MM.1S (cell line): ENCODE measurements at regions not wholly inside any gene's neighbourhood (a gene's known extent, or its start where the extent isn't known, plus 50 kb on each side); places are given as distances from the start of the nearest gene placed in this dataset.

Source experiments
- DNase-seq: peaks from one replicate; pipeline ENCODE4 v3.0.0-alpha.2; 2015
- H2AFZ ChIP-seq: fragments of 300-600 bp; sonication (generic); 2 replicates; pipeline ENCODE4 v1.6.0; 2016; ENCODE audit warnings: antibody characterized with exemption, low read length
- H3F3A ChIP-seq: fragments of 300-600 bp; sonication (generic); 2 replicates; pipeline ENCODE4 v1.6.1; 2016; ENCODE audit warnings: mild to moderate bottlenecking, antibody characterized with exemption, low read length, moderate library complexity, mixed read lengths; ENCODE audit not compliant: insufficient read depth
- H3K27ac ChIP-seq: fragments of 300-600 bp; sonication (generic); 2 replicates; pipeline ENCODE4 v1.5.1; 2016; ENCODE audit warnings: mild to moderate bottlenecking, low read length
- H3K27me3 ChIP-seq: fragments of 300-600 bp; sonication (generic); replicated peaks from 2 replicates; pipeline ENCODE4 v1.6.0; 2016; ENCODE audit warnings: low read length; ENCODE audit not compliant: insufficient read depth
- H3K36me3 ChIP-seq: fragments of 300-600 bp; sonication (generic); replicated peaks from 2 replicates; pipeline ENCODE4 v1.6.1; 2016; ENCODE audit warnings: mild to moderate bottlenecking, low read length, mixed read lengths; ENCODE audit not compliant: insufficient read depth
- H3K4me1 ChIP-seq: fragments of 300-600 bp; sonication (generic); 2 replicates; pipeline ENCODE4 v1.6.1; 2016; ENCODE audit warnings: low read length, mixed read lengths
- H3K4me2 ChIP-seq: fragments of 300-600 bp; sonication (generic); 2 replicates; pipeline ENCODE4 v1.6.0; 2016; ENCODE audit warnings: low read depth, low read length
- H3K4me3 ChIP-seq: fragments of 300-600 bp; sonication (generic); 2 replicates; pipeline ENCODE4 v1.5.1; 2016; ENCODE audit warnings: low read length, mixed read lengths
- H3K79me2 ChIP-seq: fragments of 300-600 bp; sonication (generic); 2 replicates; pipeline ENCODE4 v1.6.1; 2016; ENCODE audit warnings: mixed run types, low read length, mixed read lengths
- H3K9ac ChIP-seq: fragments of 300-600 bp; sonication (generic); 2 replicates; pipeline ENCODE4 v1.6.1; 2016; ENCODE audit warnings: low read length, mixed read lengths
- H3K9me2 ChIP-seq: fragments of 300-600 bp; sonication (generic); replicated peaks from 2 replicates; pipeline ENCODE4 v1.6.1; 2016; ENCODE audit warnings: mild to moderate bottlenecking, low read length, mixed read lengths; ENCODE audit not compliant: insufficient read depth
- H3K9me3 ChIP-seq: fragments of 300-600 bp; sonication (generic); replicated peaks from 2 replicates; pipeline ENCODE4 v1.6.1; 2016; ENCODE audit warnings: mild to moderate bottlenecking, low read length, mixed read lengths; ENCODE audit not compliant: insufficient read depth
- H4K20me1 ChIP-seq: fragments of 300-600 bp; sonication (generic); 2 replicates; pipeline ENCODE4 v1.6.1; 2016; ENCODE audit warnings: mild to moderate bottlenecking, low read length, moderate library complexity, mixed read lengths; ENCODE audit not compliant: insufficient read depth
- EZH2 ChIP-seq: fragments of 300-600 bp; sonication (generic); optimal IDR thresholded peaks from 2 replicates; pipeline ENCODE3; 2017; ENCODE audit warnings: low read depth, mild to moderate bottlenecking, antibody characterized with exemption, low read length, mixed read lengths
- EZH2phosphoT487 ChIP-seq: fragments of 300-600 bp; sonication (generic); IDR thresholded peaks from 2 replicates; pipeline ENCODE4 v1.6.1; 2018; ENCODE audit warnings: antibody characterized with exemption, low read length
- TF ChIP-seq, protein P1 (sequence below): fragments of 300-600 bp; sonication (generic); IDR thresholded peaks from 2 replicates; pipeline ENCODE4 v1.5.1; 2016; ENCODE audit warnings: antibody characterized with exemption, low read length, mixed read lengths

DNA sequence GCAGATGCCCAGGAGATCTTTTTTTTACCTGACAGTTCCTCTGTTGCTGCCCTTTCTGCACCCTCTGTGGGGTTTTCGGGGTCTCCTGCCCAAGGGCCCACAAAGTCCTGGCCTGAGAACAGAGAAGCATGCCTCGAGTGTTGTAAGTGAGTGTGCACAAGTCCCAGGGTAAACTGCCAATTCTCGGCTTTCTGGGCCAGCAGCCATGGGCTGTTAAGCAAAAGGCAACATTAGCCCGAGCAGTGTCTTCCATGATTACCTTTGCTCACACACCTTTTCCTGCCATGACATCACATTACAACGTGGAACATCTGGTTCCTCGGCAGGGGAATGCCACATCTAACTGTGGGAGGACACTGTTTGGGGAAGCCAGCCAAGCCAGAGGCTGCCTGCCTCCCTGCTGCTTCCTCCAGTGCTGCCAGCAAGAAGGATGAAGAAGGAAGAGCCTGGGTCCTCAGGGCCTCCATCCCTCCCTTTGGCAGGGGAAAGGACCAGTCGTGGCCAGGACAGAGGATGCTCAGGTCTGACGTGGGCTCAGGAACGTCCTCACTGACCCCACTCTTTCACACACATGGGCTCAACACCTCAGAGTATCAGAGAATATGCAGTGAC, 485.9 kb downstream of the OMA1 start:
- H3K36me3 ChIP-seq, result no peaks in the 10 kb centered on the region
- no peak overlapping the region for H3K4me3 ChIP-seq
- H3F3A ChIP-seq, result no peaks in the 10 kb centered on the region
- no peaks in the 10 kb centered on the region for H3K27me3 ChIP-seq
- DNase-seq, result no peak
- no peak overlapping the region for H3K9ac ChIP-seq
- H3K9me2 ChIP-seq, result no peaks in the 10 kb centered on the region
- no peak overlapping the region for H3K27ac ChIP-seq
- no peak overlapping the region for H3K4me2 ChIP-seq
- no peaks in the 10 kb centered on the region for H3K9me3 ChIP-seq
- H4K20me1 ChIP-seq, result no peaks in the 10 kb centered on the region
- no peaks in the 10 kb centered on the region for H3K79me2 ChIP-seq
- H2AFZ ChIP-seq, result no peak overlapping the region
- TF ChIP-seq, protein P1, sequence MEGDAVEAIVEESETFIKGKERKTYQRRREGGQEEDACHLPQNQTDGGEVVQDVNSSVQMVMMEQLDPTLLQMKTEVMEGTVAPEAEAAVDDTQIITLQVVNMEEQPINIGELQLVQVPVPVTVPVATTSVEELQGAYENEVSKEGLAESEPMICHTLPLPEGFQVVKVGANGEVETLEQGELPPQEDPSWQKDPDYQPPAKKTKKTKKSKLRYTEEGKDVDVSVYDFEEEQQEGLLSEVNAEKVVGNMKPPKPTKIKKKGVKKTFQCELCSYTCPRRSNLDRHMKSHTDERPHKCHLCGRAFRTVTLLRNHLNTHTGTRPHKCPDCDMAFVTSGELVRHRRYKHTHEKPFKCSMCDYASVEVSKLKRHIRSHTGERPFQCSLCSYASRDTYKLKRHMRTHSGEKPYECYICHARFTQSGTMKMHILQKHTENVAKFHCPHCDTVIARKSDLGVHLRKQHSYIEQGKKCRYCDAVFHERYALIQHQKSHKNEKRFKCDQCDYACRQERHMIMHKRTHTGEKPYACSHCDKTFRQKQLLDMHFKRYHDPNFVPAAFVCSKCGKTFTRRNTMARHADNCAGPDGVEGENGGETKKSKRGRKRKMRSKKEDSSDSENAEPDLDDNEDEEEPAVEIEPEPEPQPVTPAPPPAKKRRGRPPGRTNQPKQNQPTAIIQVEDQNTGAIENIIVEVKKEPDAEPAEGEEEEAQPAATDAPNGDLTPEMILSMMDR, result no peak
- TF ChIP-seq EZH2 (no peak), EZH2phosphoT487 (no peak)
- H3K4me1 ChIP-seq, result no peaks in the 10 kb centered on the region

DNA sequence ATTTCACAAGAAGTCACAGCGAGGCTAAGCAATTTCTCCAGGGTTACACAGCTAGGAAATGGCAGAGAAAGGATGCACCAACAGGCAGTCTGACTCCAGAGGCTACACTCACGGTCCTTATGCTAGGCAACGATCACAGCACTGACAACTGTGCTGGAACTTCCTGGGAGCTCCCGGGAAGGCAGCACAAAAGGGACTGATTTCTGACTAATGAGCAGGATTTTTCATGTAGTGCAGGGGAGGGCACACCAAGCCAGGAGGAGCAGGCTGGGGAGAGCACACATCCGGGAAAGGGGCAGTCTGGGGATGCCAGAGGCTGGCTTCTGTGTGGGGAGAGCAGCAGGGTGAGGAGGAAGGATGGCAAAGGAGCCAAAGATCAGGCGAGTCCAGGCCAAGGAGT, 486.7 kb downstream of the OMA1 start:
- no peaks in the 10 kb centered on the region for H3K9me2 ChIP-seq
- DNase-seq, result no peak
- TF ChIP-seq, protein P1, result no peak
- TF ChIP-seq EZH2, result no peak

DNA sequence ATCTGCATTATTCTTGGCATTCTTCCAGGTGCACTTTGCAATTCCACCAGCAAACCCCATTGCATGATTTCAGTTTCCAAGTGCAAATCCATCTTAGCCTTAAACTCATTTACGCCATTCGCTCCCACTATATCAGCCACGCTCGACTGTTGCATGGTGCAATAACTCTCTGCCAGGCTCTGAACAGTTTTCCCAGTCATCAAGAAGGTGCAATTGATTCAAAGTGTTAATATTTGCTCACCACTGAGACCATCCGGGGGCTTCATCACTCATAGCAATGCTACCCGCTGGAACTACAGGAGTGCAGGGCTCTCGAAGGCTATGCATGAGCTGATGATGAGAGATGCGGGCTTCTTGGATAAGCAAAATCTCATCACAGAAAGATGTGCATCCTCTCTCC, 488.2 kb downstream of the OMA1 start:
- H3K27ac ChIP-seq, result no peak overlapping the region
- H3K4me3 ChIP-seq, result no peak overlapping the region
- no peaks in the 10 kb centered on the region for H3K79me2 ChIP-seq
- H3K9me2 ChIP-seq, result no peaks in the 10 kb centered on the region
- no peak for DNase-seq
- no peak overlapping the region for H3K4me2 ChIP-seq
- no peak overlapping the region for H2AFZ ChIP-seq
- TF ChIP-seq EZH2 (no peak), EZH2phosphoT487 (no peak)
- TF ChIP-seq, protein P1, result no peak
- no peaks in the 10 kb centered on the region for H3K27me3 ChIP-seq
- no peaks in the 10 kb centered on the region for H3K36me3 ChIP-seq
- no peaks in the 10 kb centered on the region for H3K9me3 ChIP-seq
- no peaks in the 10 kb centered on the region for H4K20me1 ChIP-seq
- H3K4me1 ChIP-seq, result no peaks in the 10 kb centered on the region
- no peaks in the 10 kb centered on the region for H3F3A ChIP-seq
- H3K9ac ChIP-seq, result no peak overlapping the region

More for the DNA sequence above, 486.7 kb downstream of the OMA1 start:
- H3K4me2 ChIP-seq, result no peak overlapping the region
- no peak overlapping the region for H3K9ac ChIP-seq
- no peak overlapping the region for H3K27ac ChIP-seq
- no peaks in the 10 kb centered on the region for H3K4me1 ChIP-seq
- no peaks in the 10 kb centered on the region for H3K36me3 ChIP-seq
- no peaks in the 10 kb centered on the region for H4K20me1 ChIP-seq
- H3K4me3 ChIP-seq, result no peak overlapping the region
- no peaks in the 10 kb centered on the region for H3K9me3 ChIP-seq
- H2AFZ ChIP-seq, result no peak overlapping the region
- H3K27me3 ChIP-seq, result no peaks in the 10 kb centered on the region
- no peaks in the 10 kb centered on the region for H3F3A ChIP-seq
- no peaks in the 10 kb centered on the region for H3K79me2 ChIP-seq
